ENCODE measurements at regions not wholly inside any gene's neighbourhood (a gene's known extent, or its start where the extent isn't known, plus 50 kb on each side); places are given as distances from the start of the nearest gene placed in this dataset.

- no peak overlapping the region for H2AFZ ChIP-seq
- no peaks in the 10 kb centered on the region for H3K79me2 ChIP-seq (ENCODE audit: low read depth)
- H3K4me2 ChIP-seq = no peak overlapping the region
- intact Hi-C loops (cut with micrococcal nuclease; ENCODE audit: unreplicated experiment) = no loop called here
- POLR2A ChIA-PET (ENCODE audit: unreplicated experiment) = no interaction called here
- no peaks in the 10 kb centered on the region for H3K4me1 ChIP-seq (replicated peaks; ENCODE audit: insufficient read depth)
- CTCF ChIA-PET = no interaction called here
- H3K36me3 ChIP-seq (ENCODE audit: low read depth) = no peaks in the 10 kb centered on the region
- DNase-seq = no peak
- no peak for TF ChIP-seq EZH2 (IDR thresholded peaks at IDR 0.05; ENCODE audit: low read depth)
- no peak for TF ChIP-seq CTCF (conservative IDR thresholded peaks at IDR 0.05)
- no peaks in the 10 kb centered on the region for H3K9me3 ChIP-seq (ENCODE audit: insufficient read depth, low read depth)
- no peaks in the 10 kb centered on the region for H3K9me2 ChIP-seq (ENCODE audit: insufficient read depth)
- H3K27me3 ChIP-seq (ENCODE audit: insufficient read depth, low read depth) = no peaks in the 10 kb centered on the region
- no peaks in the 10 kb centered on the region for H4K20me1 ChIP-seq (ENCODE audit: insufficient read depth)
- H3K27ac ChIP-seq = no peak overlapping the region
- BruUV-seq (replicated peaks) = no TSS peak
- no peaks in the 10 kb centered on the region for H3F3A ChIP-seq (ENCODE audit: insufficient read depth, low read depth)
- no peak overlapping the region for H3K4me3 ChIP-seq
Observed at GRCh38 chr10:108908096-108908495, 1015.2 kb downstream of the XPNPEP1 start.

- CTCF ChIA-PET = no interaction called here
- no peak for TF ChIP-seq CTCF (conservative IDR thresholded peaks at IDR 0.05)
- TF ChIP-seq EZH2 (IDR thresholded peaks at IDR 0.05; ENCODE audit: low read depth) = no peak
- Histone ChIP-seq H4K20me1 (ENCODE audit: insufficient read depth) (no peaks in the 10 kb centered on the region), H3K27ac (no peak overlapping the region), H3K4me1 (replicated peaks; ENCODE audit: insufficient read depth) (no peaks in the 10 kb centered on the region), H3K36me3 (ENCODE audit: low read depth) (no peaks in the 10 kb centered on the region), H3K4me3 (no peak overlapping the region), H3K27me3 (ENCODE audit: insufficient read depth, low read depth) (no peaks in the 10 kb centered on the region), H3K4me2 (no peak overlapping the region), H3K9me2 (ENCODE audit: insufficient read depth) (no peaks in the 10 kb centered on the region), H3K79me2 (ENCODE audit: low read depth) (no peaks in the 10 kb centered on the region), H2AFZ (no peak overlapping the region), H3K9me3 (ENCODE audit: insufficient read depth, low read depth) (no peaks in the 10 kb centered on the region), H3F3A (ENCODE audit: insufficient read depth, low read depth) (no peaks in the 10 kb centered on the region)
- intact Hi-C loops (cut with micrococcal nuclease; ENCODE audit: unreplicated experiment) = no loop called here
- no TSS peak for BruUV-seq (replicated peaks)
- DNase-seq = no peak
- POLR2A ChIA-PET (ENCODE audit: unreplicated experiment) = no interaction called here
Observed at GRCh38 chr10:108905821-108906220, 1017.5 kb downstream of the XPNPEP1 start.

GRCh38 chr10:108905171-108905570, 1018.1 kb downstream of the XPNPEP1 start:
- no peaks in the 10 kb centered on the region for H4K20me1 ChIP-seq (ENCODE audit: insufficient read depth)
- intact Hi-C loops (cut with micrococcal nuclease; ENCODE audit: unreplicated experiment) = no loop called here
- H3K27me3 ChIP-seq (ENCODE audit: insufficient read depth, low read depth) = no peaks in the 10 kb centered on the region
- no peaks in the 10 kb centered on the region for H3K9me2 ChIP-seq (ENCODE audit: insufficient read depth)
- no peaks in the 10 kb centered on the region for H3F3A ChIP-seq (ENCODE audit: insufficient read depth, low read depth)
- H3K27ac ChIP-seq = no peak overlapping the region
- H3K4me3 ChIP-seq = no peak overlapping the region
- no TSS peak for BruUV-seq (replicated peaks)
- no peaks in the 10 kb centered on the region for H3K9me3 ChIP-seq (ENCODE audit: insufficient read depth, low read depth)
- no peak overlapping the region for H2AFZ ChIP-seq
- DNase-seq = no peak
- H3K36me3 ChIP-seq (ENCODE audit: low read depth) = no peaks in the 10 kb centered on the region
- no peak overlapping the region for H3K4me2 ChIP-seq
- H3K4me1 ChIP-seq (replicated peaks; ENCODE audit: insufficient read depth) = no peaks in the 10 kb centered on the region
- no peaks in the 10 kb centered on the region for H3K79me2 ChIP-seq (ENCODE audit: low read depth)
- TF ChIP-seq EZH2 (IDR thresholded peaks at IDR 0.05; ENCODE audit: low read depth) (no peak), CTCF (conservative IDR thresholded peaks at IDR 0.05) (no peak)
- CTCF ChIA-PET = no interaction called here
- POLR2A ChIA-PET (ENCODE audit: unreplicated experiment) = no interaction called here

All from PC-9 (cell line).